Immature natural killer cell (primary cell): ENCODE measurements at regions not wholly inside any gene's neighbourhood (a gene's known extent, or its start where the extent isn't known, plus 50 kb on each side); places are given as distances from the start of the nearest gene placed in this dataset.
"Not testable (repeated sequence)": the region's sequence is repeated elsewhere in the genome, so short reads cannot be mapped to it uniquely, and the experiment has no call there.

Source experiments
- DNase-seq, 3 donors: peaks; one replicate each; pipeline ENCODE4 v3.0.0; 2022; ENCODE audit warnings: mixed read lengths in 1 of 3
- H3K27ac Mint-ChIP-seq, 6 donors: one replicate each; pipeline ENCODE4 v1.8.0; 2020; ENCODE audit warnings: mixed read lengths in 6 of 6, mild to moderate bottlenecking in 5 of 6, inconsistent platforms in 4 of 6, moderate library complexity in 3 of 6
- H3K27me3 Mint-ChIP-seq, 3 donors: one replicate each; pipeline ENCODE4 v1.8.0; 2020 to 2021; ENCODE audit warnings: low read depth in 3 of 3, mild to moderate bottlenecking in 3 of 3, mixed read lengths in 3 of 3, moderate library complexity in 3 of 3, inconsistent platforms in 1 of 3
- H3K36me3 Mint-ChIP-seq, 3 donors: one replicate each; pipeline ENCODE4 v1.8.0; 2020; ENCODE audit warnings: mixed read lengths in 3 of 3, inconsistent platforms in 2 of 3, mild to moderate bottlenecking in 2 of 3
- H3K4me1 Mint-ChIP-seq, 2 donors: one replicate each; pipeline ENCODE4 v1.8.0; 2020; ENCODE audit warnings: inconsistent platforms in 2 of 2, mild to moderate bottlenecking in 2 of 2, mixed read lengths in 2 of 2, moderate library complexity in 1 of 2
- H3K4me3 Mint-ChIP-seq, 5 donors: one replicate each; pipeline ENCODE4 v1.8.0; 2020; ENCODE audit warnings: mild to moderate bottlenecking in 5 of 5, mixed read lengths in 5 of 5, inconsistent platforms in 3 of 5, moderate library complexity in 3 of 5
- H3K9me3 Mint-ChIP-seq, 6 donors: one replicate each; pipeline ENCODE4 v1.8.0; 2020; ENCODE audit warnings: mild to moderate bottlenecking in 6 of 6, mixed read lengths in 6 of 6, inconsistent platforms in 4 of 6, moderate library complexity in 3 of 6

- no peak for DNase-seq
- no peaks in the 10 kb centered on the region for H3K4me1 Mint-ChIP-seq
- no peaks in the 10 kb centered on the region for H3K36me3 Mint-ChIP-seq
- peaks cover 0 to 3% (median 0%) of the 10 kb centered on the region in 6 donors for H3K9me3 Mint-ChIP-seq
- H3K27me3 Mint-ChIP-seq, result peaks cover 2 to 6% (median 5%) of the 10 kb centered on the region in 3 donors
- no peak overlapping the region for H3K4me3 Mint-ChIP-seq
- no peak overlapping the region for H3K27ac Mint-ChIP-seq
These were observed 144.8 kb upstream of the PIK3R1 start for GRCh38 chr5:68070591-68071281.

GRCh38 chr5:68067976-68068603 lies 147.5 kb upstream of the PIK3R1 start:
- Mint-ChIP-seq H3K4me1 (no peaks in the 10 kb centered on the region), H3K36me3 (peaks cover 0 to 3% (median 0%) of the 10 kb centered on the region in 3 donors), H3K9me3 (peaks cover 0 to 8% (median 0%) of the 10 kb centered on the region in 6 donors), H3K4me3 (no peak overlapping the region), H3K27ac (no peak overlapping the region), H3K27me3 (peaks cover 2 to 6% (median 5%) of the 10 kb centered on the region in 3 donors)
- no peak for DNase-seq

GRCh38 chr5:68067291-68067690 lies 148.3 kb upstream of the PIK3R1 start:
- no peak for DNase-seq
- Mint-ChIP-seq H3K4me3 (no peak overlapping the region), H3K9me3 (peaks cover 0 to 9% (median 1%) of the 10 kb centered on the region in 6 donors), H3K27ac (no peak overlapping the region), H3K27me3 (peaks cover 5 to 6% (median 5%) of the 10 kb centered on the region in 3 donors), H3K4me1 (no peaks in the 10 kb centered on the region), H3K36me3 (peaks cover 0 to 3% (median 0%) of the 10 kb centered on the region in 3 donors)

GRCh38 chr5:68066277-68066955 lies 149.1 kb upstream of the PIK3R1 start:
- Mint-ChIP-seq H3K27ac (no peak overlapping the region), H3K27me3 (peaks cover 2 to 6% (median 5%) of the 10 kb centered on the region in 3 donors), H3K36me3 (peaks cover 0 to 3% (median 0%) of the 10 kb centered on the region in 3 donors), H3K4me1 (no peaks in the 10 kb centered on the region), H3K9me3 (peaks cover 0 to 11% (median 1%) of the 10 kb centered on the region in 6 donors), H3K4me3 (no peak overlapping the region)
- DNase-seq, result no peak

- H3K4me1 Mint-ChIP-seq, DNase-seq, H3K27me3 Mint-ChIP-seq, H3K27ac Mint-ChIP-seq, H3K36me3 Mint-ChIP-seq, H3K4me3 Mint-ChIP-seq: not testable (repeated sequence)
- H3K9me3 Mint-ChIP-seq, result peaks cover 0 to 12% (median 5%) of the 10 kb centered on the region in 6 donors
These were observed 150.2 kb upstream of the PIK3R1 start for GRCh38 chr5:68065321-68065720.

GRCh38 chr5:68060382-68060781 lies 155.2 kb upstream of the PIK3R1 start:
- no peak overlapping the region for H3K27ac Mint-ChIP-seq
- H3K27me3 Mint-ChIP-seq, result peaks cover 0 to 7% (median 6%) of the 10 kb centered on the region in 3 donors
- H3K4me1 Mint-ChIP-seq, result no peaks in the 10 kb centered on the region
- H3K9me3 Mint-ChIP-seq, result peaks cover 0 to 10% (median 4%) of the 10 kb centered on the region in 6 donors
- H3K36me3 Mint-ChIP-seq, result peaks cover 0 to 3% (median 3%) of the 10 kb centered on the region in 3 donors
- DNase-seq, result no peak
- no peak overlapping the region for H3K4me3 Mint-ChIP-seq

- no peak overlapping the region for H3K4me3 Mint-ChIP-seq
These were observed 158.4 kb upstream of the PIK3R1 start for GRCh38 chr5:68057191-68057590.

GRCh38 chr5:68055686-68056085 lies 159.9 kb upstream of the PIK3R1 start:
- Mint-ChIP-seq H3K4me1 (no peaks in the 10 kb centered on the region), H3K9me3 (peaks cover 0 to 4% (median 0%) of the 10 kb centered on the region in 6 donors), H3K36me3 (no peaks in the 10 kb centered on the region), H3K27ac (no peak overlapping the region), H3K27me3 (peaks cover 1 to 12% (median 3%) of the 10 kb centered on the region in 3 donors), H3K4me3 (no peak overlapping the region)
- no peak for DNase-seq

More at GRCh38 chr5:68057191-68057590, 158.4 kb upstream of the PIK3R1 start:
- DNase-seq, result no peak
- Mint-ChIP-seq H3K4me1 (no peaks in the 10 kb centered on the region), H3K36me3 (peaks cover 0 to 3% (median 0%) of the 10 kb centered on the region in 3 donors), H3K9me3 (peaks cover 0 to 5% (median under 1%) of the 10 kb centered on the region in 6 donors), H3K27me3 (peaks cover 2 to 10% (median 3%) of the 10 kb centered on the region in 3 donors), H3K27ac (no peak overlapping the region)

- Mint-ChIP-seq H3K4me1 (no peaks in the 10 kb centered on the region), H3K9me3 (peaks cover 0 to 4% (median 0%) of the 10 kb centered on the region in 6 donors), H3K36me3 (no peaks in the 10 kb centered on the region), H3K4me3 (no peak overlapping the region), H3K27me3 (peaks cover 1 to 8% (median 3%) of the 10 kb centered on the region in 3 donors), H3K27ac (no peak overlapping the region)
- no peak for DNase-seq
These were observed 160.9 kb upstream of the PIK3R1 start for GRCh38 chr5:68054638-68055037.

GRCh38 chr5:68053202-68053601 lies 162.4 kb upstream of the PIK3R1 start:
- H3K27me3 Mint-ChIP-seq, result peaks cover 3 to 10% (median 8%) of the 10 kb centered on the region in 3 donors
- H3K36me3 Mint-ChIP-seq, result no peaks in the 10 kb centered on the region
- no peak overlapping the region for H3K4me3 Mint-ChIP-seq
- no peak overlapping the region for H3K27ac Mint-ChIP-seq
- H3K9me3 Mint-ChIP-seq, result peaks cover 0 to 6% (median 0%) of the 10 kb centered on the region in 6 donors
- DNase-seq, result no peak
- no peaks in the 10 kb centered on the region for H3K4me1 Mint-ChIP-seq

- no peak overlapping the region for H3K27ac Mint-ChIP-seq
- H3K4me3 Mint-ChIP-seq, result no peak overlapping the region
- no peaks in the 10 kb centered on the region for H3K4me1 Mint-ChIP-seq
- DNase-seq, result no peak
- H3K9me3 Mint-ChIP-seq, result peaks cover 0 to 6% (median 0%) of the 10 kb centered on the region in 6 donors
- H3K36me3 Mint-ChIP-seq, result peaks cover 0 to 3% (median 0%) of the 10 kb centered on the region in 3 donors
- H3K27me3 Mint-ChIP-seq, result peaks cover 3 to 9% (median 8%) of the 10 kb centered on the region in 3 donors
These were observed 166.4 kb upstream of the PIK3R1 start for GRCh38 chr5:68049053-68049713.

- Mint-ChIP-seq H3K4me3 (no peak overlapping the region), H3K9me3 (peaks cover 0 to 6% (median 0%) of the 10 kb centered on the region in 6 donors), H3K27ac (no peak overlapping the region), H3K27me3 (peaks cover 3 to 8% (median 7%) of the 10 kb centered on the region in 3 donors), H3K4me1 (no peaks in the 10 kb centered on the region), H3K36me3 (peaks cover 0 to 3% (median 0%) of the 10 kb centered on the region in 3 donors)
- DNase-seq, result no peak
These were observed 167.0 kb upstream of the PIK3R1 start for GRCh38 chr5:68048516-68048915.

- H3K9me3 Mint-ChIP-seq, H3K4me1 Mint-ChIP-seq, DNase-seq, H3K4me3 Mint-ChIP-seq, H3K36me3 Mint-ChIP-seq, H3K27ac Mint-ChIP-seq, H3K27me3 Mint-ChIP-seq: not testable (repeated sequence)
These were observed 167.5 kb upstream of the PIK3R1 start for GRCh38 chr5:68048054-68048453.
